Endothelial cell of umbilical vein (primary cell): ENCODE measurements at regions not wholly inside any gene's neighbourhood (a gene's known extent, or its start where the extent isn't known, plus 50 kb on each side); places are given as distances from the start of the nearest gene placed in this dataset.

ENCODE experiments used
- EZH2 ChIP-seq: IDR thresholded peaks from 2 replicates; pipeline ENCODE4 v1.6.1; 2012; ENCODE audit warnings: borderline replicate concordance, low read depth, mild to moderate bottlenecking, moderate library complexity, low read length, inconsistent platforms; ENCODE audit not compliant: severe bottlenecking
- FOS ChIP-seq: IDR thresholded peaks from 2 replicates; pipeline ENCODE4 v1.6.1; 2011; ENCODE audit warnings: mild to moderate bottlenecking, low read length, moderate library complexity, borderline replicate concordance; ENCODE audit not compliant: insufficient read depth
- POLR2A ChIP-seq: IDR thresholded peaks from 2 replicates; pipeline ENCODE4 v1.6.1; 2012; ENCODE audit warnings: low read depth, mild to moderate bottlenecking, control low read depth, low read length
- POLR2AphosphoS5 ChIP-seq: IDR thresholded peaks from 2 replicates; pipeline ENCODE4 v1.6.1; 2012; ENCODE audit warnings: low read depth, mild to moderate bottlenecking, control low read depth, low read length, moderate library complexity; ENCODE audit not compliant: insufficient read depth
- TF ChIP-seq, protein P1 (sequence below), 2 donors: IDR thresholded peaks; 1 replicate in 1 of 2; 2 replicates in 1 of 2; pipeline ENCODE4 v1.5.1; 2011; ENCODE audit warnings: low read length in 2 of 2, mild to moderate bottlenecking in 2 of 2, moderate library complexity in 2 of 2, control low read depth in 1 of 2, inconsistent platforms in 1 of 2, low read depth in 1 of 2; ENCODE audit not compliant: insufficient read depth in 1 of 2; ENCODE audit errors: extremely low read depth in 1 of 2

DNA sequence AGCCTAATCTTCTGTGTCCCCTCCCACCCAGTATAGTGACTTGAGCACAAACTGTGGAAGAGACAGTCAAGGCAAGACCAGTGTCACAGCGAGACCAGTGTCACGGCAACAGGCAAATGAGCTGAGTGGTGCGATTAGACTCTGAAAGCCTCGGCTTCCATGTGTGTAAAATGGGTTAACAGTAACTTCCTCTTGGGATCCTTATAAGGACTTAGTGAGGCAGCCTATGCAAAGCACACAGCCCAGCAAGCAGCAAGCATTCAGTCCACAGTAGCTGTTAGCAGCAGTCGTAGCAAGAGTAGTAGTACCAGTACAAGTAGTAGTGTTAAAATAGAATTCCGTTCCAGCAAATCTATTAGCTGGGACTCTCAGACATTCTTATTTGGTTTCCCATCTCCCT is 334.1 kb downstream of the GABRB3 start:
- TF ChIP-seq, protein P1, sequence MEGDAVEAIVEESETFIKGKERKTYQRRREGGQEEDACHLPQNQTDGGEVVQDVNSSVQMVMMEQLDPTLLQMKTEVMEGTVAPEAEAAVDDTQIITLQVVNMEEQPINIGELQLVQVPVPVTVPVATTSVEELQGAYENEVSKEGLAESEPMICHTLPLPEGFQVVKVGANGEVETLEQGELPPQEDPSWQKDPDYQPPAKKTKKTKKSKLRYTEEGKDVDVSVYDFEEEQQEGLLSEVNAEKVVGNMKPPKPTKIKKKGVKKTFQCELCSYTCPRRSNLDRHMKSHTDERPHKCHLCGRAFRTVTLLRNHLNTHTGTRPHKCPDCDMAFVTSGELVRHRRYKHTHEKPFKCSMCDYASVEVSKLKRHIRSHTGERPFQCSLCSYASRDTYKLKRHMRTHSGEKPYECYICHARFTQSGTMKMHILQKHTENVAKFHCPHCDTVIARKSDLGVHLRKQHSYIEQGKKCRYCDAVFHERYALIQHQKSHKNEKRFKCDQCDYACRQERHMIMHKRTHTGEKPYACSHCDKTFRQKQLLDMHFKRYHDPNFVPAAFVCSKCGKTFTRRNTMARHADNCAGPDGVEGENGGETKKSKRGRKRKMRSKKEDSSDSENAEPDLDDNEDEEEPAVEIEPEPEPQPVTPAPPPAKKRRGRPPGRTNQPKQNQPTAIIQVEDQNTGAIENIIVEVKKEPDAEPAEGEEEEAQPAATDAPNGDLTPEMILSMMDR (IDR thresholded peaks at IDR 0.05; ENCODE audit: extremely low read depth in 1 of 2, insufficient read depth in 1 of 2, low read depth in 1 of 2, low read length in 2 of 2) = no peak
- TF ChIP-seq POLR2A (no peak), FOS (no peak), EZH2 (no peak), POLR2AphosphoS5 (no peak)
